ENCODE measurements at regions not wholly inside any gene's neighbourhood (a gene's known extent, or its start where the extent isn't known, plus 50 kb on each side); places are given as distances from the start of the nearest gene placed in this dataset.

DNA sequence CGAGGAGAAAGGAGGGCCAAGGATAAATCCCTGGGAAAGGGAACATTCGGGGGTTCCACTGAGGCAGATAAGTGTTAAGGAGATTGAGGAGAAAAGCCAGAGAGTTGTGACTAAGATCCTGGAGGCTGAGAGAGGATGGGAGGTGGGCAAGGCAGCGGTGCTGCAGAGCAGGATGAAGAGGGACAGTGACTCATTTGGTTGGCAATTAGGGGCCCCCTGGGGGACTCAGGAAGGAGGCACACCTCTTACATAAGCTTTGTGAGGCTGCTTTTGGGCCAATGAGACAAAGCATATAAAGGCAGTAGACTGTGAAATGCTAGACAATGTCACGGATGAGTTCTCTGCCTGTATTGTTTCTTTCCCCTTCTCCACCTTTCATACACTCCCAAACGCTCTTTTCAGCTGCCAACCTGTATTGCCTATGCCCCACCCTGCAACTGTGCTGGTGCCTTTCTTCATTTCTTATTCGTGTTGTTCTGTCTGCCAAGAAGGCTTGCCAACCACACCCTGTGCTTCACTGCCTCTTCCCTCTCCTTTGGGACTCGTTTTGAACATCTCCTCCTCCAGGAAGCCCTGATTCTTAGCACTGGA is 246.8 kb upstream of the KIRREL3 start:
- TF ChIP-seq FOXJ3 (CRISPR knock-in tag; IDR thresholded peaks at IDR 0.05; ENCODE audit: borderline replicate concordance), result no peak
- no peak for TF ChIP-seq CREB1 (CRISPR knock-in tag; IDR thresholded peaks at IDR 0.05)
- no peak for TF ChIP-seq CREM (CRISPR knock-in tag; IDR thresholded peaks at IDR 0.05)

Data from WTC11 (cell line).